DND-41 (cell line): ENCODE measurements at regions not wholly inside any gene's neighbourhood (a gene's known extent, or its start where the extent isn't known, plus 50 kb on each side); places are given as distances from the start of the nearest gene placed in this dataset.

Source experiments
- CTCF ChIP-seq: IDR thresholded peaks from 2 replicates; pipeline ENCODE4 v1.5.1; 2012; ENCODE audit warnings: borderline replicate concordance, low read length, moderate library complexity, mild to moderate bottlenecking; ENCODE audit not compliant: poor library complexity, severe bottlenecking; ENCODE audit errors: extremely low read depth
- EZH2 ChIP-seq: IDR thresholded peaks from 3 replicates; pipeline ENCODE4 v1.6.1; 2012; ENCODE audit warnings: borderline replicate concordance, low read depth, mild to moderate bottlenecking, moderate library complexity, low read length, inconsistent platforms; ENCODE audit not compliant: severe bottlenecking

GRCh38 chr10:32141018-32141807 lies 85.0 kb upstream of the KIF5B start:
- TF ChIP-seq CTCF (no peak), EZH2 (no peak)
